HG03175 (cell line): ENCODE measurements at regions not wholly inside any gene's neighbourhood (a gene's known extent, or its start where the extent isn't known, plus 50 kb on each side); places are given as distances from the start of the nearest gene placed in this dataset.

Experiments
- ATAC-seq: cut with Tn5 transposase; IDR thresholded peaks from one replicate; pipeline ENCODE4 v1.9.1; 2021; ENCODE audit warnings: mild to moderate bottlenecking, moderate library complexity; ENCODE audit not compliant: unreplicated experiment

DNA sequence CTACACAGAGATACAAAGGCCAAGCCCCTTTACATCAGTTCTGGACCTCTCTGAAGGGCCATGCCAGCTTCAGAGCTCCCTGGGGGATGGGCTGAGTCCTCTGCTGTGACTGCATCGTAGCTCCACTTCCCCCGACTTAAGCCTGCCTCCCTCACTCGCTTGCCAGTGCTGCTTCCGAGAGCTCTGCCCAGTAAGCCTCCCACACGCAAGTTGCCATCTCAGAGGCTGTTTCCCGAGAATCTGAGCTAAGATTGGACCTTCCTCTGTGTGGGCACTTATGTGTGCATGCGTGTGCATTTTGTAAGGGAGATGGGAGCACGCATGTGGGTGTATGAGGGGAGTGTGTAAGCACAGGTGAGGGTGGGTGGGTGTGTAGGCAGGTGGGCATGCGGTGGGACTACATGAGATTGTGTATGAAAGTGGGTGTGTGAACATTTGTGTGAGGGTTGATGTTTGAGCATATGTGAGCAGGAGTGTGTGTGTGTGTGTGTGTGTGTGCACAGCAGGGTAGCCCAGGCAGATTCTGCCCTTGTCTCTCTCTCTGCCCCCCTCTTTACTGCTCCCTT, 163.0 kb upstream of the SYT13 start:
- ATAC-seq = no peak

- ATAC-seq = no peak
Observed at GRCh38 chr11:45448561-45448960, 162.4 kb upstream of the SYT13 start.

- no peak for ATAC-seq
Observed at GRCh38 chr11:45446998-45447397, 160.9 kb upstream of the SYT13 start.

- ATAC-seq = no peak
Observed at GRCh38 chr11:45446434-45446833, 160.3 kb upstream of the SYT13 start.

DNA sequence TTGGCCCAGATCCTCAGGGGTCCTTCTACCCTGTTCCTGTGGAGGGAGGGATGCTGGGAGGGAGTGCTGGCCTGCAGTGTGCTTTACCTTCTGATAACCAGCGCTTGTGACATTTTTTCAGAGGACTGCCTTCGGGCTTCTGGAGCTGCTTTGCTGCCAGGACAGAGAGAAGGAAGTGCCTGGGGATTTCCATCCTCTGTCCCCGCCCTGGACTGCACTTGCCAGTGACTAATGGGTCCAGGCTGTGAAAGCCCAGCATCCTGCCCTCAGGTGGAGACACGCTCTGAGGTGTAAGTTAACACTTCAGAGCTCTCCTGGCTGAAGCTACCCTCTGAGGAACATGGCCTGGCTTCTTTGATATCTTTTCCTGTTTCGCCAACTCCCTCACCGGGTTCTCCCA, 158.7 kb upstream of the SYT13 start:
- ATAC-seq = no peak

DNA sequence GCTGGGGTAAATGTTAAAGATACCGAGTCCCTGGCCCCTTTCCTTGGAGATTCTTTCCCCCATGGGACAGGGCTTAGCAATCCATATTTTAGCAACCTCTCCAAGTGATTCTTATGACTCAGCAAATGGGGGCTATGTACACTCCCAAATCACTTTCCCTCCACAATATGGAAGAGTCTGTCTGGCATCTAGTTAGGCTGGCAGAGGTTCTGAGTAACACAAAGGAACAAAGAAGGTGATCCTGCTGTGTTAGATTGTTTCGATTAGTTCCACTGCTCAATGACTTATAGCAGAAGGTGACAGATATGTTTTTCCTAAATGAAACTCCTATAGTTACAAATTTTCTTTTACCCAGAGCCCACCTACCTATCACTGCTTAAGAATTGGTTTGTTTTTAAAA, 154.0 kb upstream of the SYT13 start:
- ATAC-seq = no peak

GRCh38 chr11:45436966-45437365, 150.8 kb upstream of the SYT13 start:
- no peak for ATAC-seq

DNA sequence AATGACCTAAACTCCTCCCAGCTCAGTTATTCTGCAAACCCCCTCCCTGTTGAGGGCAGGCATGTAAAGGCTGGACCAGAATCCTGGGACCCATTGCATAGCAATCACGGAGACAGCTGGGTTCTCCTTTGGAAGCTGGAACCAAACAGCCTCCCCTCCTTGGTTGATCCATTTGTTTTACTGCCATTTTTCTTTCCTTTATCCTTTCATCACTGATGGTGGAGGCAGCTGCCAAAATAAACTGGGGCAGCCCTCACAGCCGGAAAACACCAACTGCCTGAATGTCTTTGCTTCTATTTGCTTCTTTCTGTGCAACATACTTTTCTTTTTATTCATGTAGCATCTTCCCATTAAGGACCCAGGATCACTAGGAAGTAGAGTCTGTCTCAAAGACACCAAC, 150.0 kb upstream of the SYT13 start:
- no peak for ATAC-seq

GRCh38 chr11:45435706-45436105, 149.6 kb upstream of the SYT13 start:
- ATAC-seq = no peak

DNA sequence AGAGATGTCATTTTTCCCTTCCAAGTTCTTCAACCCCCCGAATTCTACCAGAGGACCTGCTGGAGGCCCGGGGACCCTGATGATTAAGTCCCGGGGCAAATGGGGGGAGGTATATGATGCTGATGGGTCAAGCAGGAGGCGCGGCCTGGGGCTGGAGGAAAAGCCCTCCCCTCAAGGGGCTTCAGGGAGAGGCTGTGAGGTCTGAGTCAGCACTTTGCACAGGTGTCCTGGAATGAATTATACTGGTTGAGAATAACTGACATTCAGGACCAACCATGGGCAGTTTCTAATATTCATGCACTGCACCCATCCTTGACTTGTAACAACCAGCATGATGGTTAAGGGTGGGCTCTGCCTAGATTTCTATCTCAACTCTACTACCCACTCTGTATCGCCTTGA, 146.8 kb upstream of the SYT13 start:
- no peak for ATAC-seq

- no peak for ATAC-seq
Observed at GRCh38 chr11:45432100-45432499, 146.0 kb upstream of the SYT13 start.

- no peak for ATAC-seq
Observed at GRCh38 chr11:45431046-45432018, 145.2 kb upstream of the SYT13 start.

GRCh38 chr11:45430361-45430760, 144.2 kb upstream of the SYT13 start:
- ATAC-seq = no peak

DNA sequence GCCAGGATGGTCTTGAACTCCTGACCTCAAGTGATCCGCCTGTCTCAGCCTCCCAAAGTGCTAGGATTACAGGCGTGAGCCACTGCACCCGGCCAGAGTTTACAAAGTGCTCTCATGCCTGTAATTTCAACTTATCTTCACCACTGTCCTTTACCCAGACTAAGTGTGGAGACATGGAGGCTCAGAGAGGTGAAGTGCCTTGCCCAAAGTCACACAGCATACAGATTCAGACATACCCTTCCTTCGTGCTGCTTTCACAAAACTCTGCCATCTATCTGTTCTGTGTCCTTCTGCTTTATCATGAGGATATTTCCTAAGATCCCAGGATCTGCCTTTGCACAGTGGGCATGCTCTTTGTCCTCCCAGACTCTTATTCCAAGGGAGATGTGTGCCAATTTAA, 143.6 kb upstream of the SYT13 start:
- no peak for ATAC-seq

- ATAC-seq = no peak
Observed at GRCh38 chr11:45428541-45429230, 142.5 kb upstream of the SYT13 start.

- no peak for ATAC-seq
Observed at GRCh38 chr11:45428116-45428515, 142.0 kb upstream of the SYT13 start.

- no peak for ATAC-seq
Observed at GRCh38 chr11:45424411-45425180, 138.5 kb upstream of the SYT13 start.

GRCh38 chr11:45423475-45424120, 137.5 kb upstream of the SYT13 start:
- no peak for ATAC-seq

DNA sequence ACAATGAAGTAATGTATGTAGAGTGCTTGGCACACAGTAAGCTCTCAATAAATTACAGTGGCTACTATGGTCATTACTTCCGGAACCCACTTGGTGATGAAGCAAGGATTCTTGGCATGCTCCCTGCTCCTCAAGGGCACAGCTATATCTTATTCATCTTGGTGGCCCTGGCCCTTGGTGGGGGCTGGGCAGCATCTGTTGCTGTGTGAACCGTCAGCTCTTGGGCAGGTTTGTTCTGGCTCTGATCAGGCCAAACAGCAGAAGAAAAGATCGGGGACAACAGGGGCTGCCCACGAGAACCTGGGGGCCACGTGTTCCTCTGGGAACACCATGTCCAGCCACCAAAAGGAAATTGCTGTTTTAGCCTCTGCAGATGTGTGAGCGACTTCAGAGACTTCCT, 136.9 kb upstream of the SYT13 start:
- ATAC-seq = no peak

GRCh38 chr11:45414088-45414487, 127.9 kb upstream of the SYT13 start:
- no peak for ATAC-seq
